PFSK-1 (cell line): ENCODE measurements at regions not wholly inside any gene's neighbourhood (a gene's known extent, or its start where the extent isn't known, plus 50 kb on each side); places are given as distances from the start of the nearest gene placed in this dataset.

ENCODE experiments used
- FOXP2 ChIP-seq: optimal IDR thresholded peaks from 2 replicates; pipeline ENCODE3; 2011; ENCODE audit warnings: borderline replicate concordance, control low read depth, inconsistent platforms; ENCODE audit not compliant: insufficient read depth; ENCODE audit errors: extremely low read length, extremely low read depth
- POLR2AphosphoS5 ChIP-seq: IDR thresholded peaks from 2 replicates; pipeline ENCODE4 v1.6.1; 2012; ENCODE audit warnings: low read depth, mild to moderate bottlenecking, control low read depth, low read length, moderate library complexity
- SIN3A ChIP-seq: IDR thresholded peaks from 2 replicates; pipeline ENCODE4 v1.6.1; 2012; ENCODE audit warnings: mild to moderate bottlenecking, low read length, moderate library complexity, borderline replicate concordance; ENCODE audit not compliant: insufficient read depth
- TAF1 ChIP-seq: IDR thresholded peaks from 2 replicates; pipeline ENCODE4 v1.6.1; 2012; ENCODE audit warnings: low read length, control low read depth, borderline replicate concordance; ENCODE audit not compliant: insufficient read depth
- TF ChIP-seq, protein P1 (sequence below), 2 experiments: IDR thresholded peaks; 2 replicates each; pipeline versions ENCODE4 v1.6.1 to v1.8.0; 2011 to 2012; ENCODE audit warnings: low read depth in 2 of 2, low read length in 2 of 2, control low read depth in 1 of 2, inconsistent platforms in 1 of 2, mild to moderate bottlenecking in 1 of 2, moderate library complexity in 1 of 2; ENCODE audit not compliant: insufficient read depth in 1 of 2

DNA sequence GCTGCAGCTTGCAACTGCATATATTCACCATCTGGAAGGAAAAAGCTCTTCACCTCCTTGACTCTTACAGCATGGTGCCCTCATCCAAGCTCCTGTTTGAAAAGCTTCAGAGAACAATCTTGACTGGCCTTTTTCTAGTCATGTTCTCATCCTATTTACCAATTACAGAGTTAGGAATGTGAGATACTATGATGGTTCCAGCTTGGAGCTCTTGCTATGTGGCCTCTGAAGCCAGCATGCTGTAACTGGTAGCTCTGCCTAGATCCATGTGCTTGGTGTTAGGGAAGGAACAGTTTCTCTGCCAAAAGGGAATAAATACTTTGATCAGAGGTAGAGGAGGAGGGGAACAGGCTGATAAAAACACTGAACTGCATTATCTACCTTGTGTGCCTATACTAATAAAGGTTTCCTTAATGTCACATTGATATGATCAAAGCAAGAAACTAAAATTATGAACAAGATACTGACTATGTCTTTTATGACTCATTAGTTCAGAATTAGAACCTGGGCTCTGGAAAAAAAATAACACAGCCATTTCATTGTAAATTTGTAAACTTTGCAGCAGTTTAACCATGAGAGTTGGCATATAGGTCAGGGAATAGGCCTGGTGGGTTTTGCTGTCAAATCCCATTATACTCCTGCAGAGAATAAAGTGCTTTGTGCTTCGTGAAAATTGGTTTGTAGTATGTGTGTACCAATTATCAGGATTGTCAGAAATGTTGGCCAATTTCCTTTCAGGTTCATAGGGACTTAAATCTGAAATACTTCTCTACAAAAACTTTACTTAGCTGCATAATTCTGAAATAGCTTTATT is 92.7 kb downstream of the LEPR start:
- TF ChIP-seq TAF1 (no peak), FOXP2 (no peak), SIN3A (no peak), POLR2AphosphoS5 (no peak)
- TF ChIP-seq, protein P1, sequence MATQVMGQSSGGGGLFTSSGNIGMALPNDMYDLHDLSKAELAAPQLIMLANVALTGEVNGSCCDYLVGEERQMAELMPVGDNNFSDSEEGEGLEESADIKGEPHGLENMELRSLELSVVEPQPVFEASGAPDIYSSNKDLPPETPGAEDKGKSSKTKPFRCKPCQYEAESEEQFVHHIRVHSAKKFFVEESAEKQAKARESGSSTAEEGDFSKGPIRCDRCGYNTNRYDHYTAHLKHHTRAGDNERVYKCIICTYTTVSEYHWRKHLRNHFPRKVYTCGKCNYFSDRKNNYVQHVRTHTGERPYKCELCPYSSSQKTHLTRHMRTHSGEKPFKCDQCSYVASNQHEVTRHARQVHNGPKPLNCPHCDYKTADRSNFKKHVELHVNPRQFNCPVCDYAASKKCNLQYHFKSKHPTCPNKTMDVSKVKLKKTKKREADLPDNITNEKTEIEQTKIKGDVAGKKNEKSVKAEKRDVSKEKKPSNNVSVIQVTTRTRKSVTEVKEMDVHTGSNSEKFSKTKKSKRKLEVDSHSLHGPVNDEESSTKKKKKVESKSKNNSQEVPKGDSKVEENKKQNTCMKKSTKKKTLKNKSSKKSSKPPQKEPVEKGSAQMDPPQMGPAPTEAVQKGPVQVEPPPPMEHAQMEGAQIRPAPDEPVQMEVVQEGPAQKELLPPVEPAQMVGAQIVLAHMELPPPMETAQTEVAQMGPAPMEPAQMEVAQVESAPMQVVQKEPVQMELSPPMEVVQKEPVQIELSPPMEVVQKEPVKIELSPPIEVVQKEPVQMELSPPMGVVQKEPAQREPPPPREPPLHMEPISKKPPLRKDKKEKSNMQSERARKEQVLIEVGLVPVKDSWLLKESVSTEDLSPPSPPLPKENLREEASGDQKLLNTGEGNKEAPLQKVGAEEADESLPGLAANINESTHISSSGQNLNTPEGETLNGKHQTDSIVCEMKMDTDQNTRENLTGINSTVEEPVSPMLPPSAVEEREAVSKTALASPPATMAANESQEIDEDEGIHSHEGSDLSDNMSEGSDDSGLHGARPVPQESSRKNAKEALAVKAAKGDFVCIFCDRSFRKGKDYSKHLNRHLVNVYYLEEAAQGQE (IDR thresholded peaks at IDR 0.05; ENCODE audit: insufficient read depth in 1 of 2, low read depth in 2 of 2, low read length in 2 of 2): no peak

DNA sequence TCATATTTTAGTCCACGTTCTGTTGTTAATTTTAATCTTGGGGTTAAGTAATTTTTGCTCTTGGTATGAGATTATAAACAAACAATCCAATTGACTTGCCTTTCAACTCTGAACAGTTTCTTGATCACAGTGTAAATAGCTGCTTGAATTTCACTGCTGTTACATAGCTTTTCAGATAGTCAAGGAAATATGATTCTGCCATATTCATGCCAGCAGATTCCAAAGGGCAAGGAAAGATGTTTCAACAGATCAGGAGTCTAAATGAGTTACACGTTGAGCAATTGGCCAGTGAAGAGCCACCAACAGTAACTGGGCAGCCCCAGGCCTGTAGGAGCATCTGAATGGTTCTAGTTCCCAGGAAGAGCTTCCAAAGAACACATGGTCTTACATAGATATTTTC is 93.6 kb downstream of the LEPR start:
- TF ChIP-seq FOXP2: no peak
- TF ChIP-seq, protein P1 (IDR thresholded peaks at IDR 0.05; ENCODE audit: insufficient read depth in 1 of 2, low read depth in 2 of 2, low read length in 2 of 2): no peak
- TF ChIP-seq TAF1: no peak
- TF ChIP-seq SIN3A: no peak
- TF ChIP-seq POLR2AphosphoS5: no peak

DNA sequence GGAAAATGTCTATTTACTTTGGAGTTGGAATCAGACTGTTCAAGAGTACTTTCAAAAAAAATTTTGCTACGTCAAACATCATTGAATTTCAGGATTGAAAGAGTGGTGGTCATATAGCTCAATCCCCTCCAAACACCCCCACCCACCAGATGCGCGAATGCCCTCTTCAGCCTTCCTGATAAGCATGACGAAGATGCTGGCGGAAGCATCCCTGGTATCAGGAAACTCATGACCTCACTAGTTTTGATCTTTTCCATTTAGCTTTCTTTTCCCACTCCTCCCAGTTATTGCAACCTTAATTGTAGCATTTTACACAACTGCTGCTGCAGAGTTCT is 104.4 kb downstream of the LEPR start:
- TF ChIP-seq TAF1: no peak

DNA sequence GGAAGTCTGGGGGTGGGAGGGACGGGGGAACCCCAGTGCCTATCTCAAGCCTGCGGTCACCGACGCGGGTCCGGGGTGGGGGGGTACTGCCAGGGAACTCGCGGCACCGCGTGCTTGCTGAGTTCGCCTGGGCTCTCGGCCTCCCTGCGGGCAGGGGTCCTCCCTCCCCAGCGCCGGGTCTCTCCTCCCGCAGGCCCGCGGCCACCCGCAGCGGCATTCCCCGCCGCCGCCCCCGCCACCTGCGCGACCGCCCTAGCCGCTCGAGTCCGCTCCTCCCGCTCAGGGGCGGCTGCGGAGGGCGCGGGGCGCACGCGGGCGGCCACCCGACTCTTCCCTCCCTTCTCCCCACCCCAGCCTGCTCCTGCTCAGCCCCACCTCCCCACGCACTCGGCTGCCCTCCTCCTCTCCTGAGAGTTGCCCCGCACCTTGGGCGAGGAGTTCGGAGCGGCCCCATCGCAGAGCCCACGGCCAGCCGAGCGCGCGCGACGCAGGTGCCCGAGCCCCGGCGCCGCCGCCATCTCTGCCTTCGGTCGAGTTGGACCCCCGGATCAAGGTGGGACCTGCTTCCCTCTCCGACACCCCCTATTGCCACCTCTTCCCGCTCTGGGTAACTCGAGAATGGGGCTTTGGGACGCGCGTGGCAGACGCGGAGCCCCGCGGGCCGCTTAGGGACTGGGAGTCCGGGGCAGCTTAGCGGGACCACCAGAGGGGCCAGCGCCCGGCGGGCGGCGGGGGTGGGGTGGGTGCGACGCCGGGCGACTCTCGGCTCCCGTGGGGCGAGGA is 105.0 kb downstream of the LEPR start:
- no peak for TF ChIP-seq TAF1
- no peak for TF ChIP-seq POLR2AphosphoS5
- TF ChIP-seq, protein P1 (IDR thresholded peaks at IDR 0.05; ENCODE audit: insufficient read depth in 1 of 2, low read depth in 2 of 2, low read length in 2 of 2): no peak
- no peak for TF ChIP-seq SIN3A
- no peak for TF ChIP-seq FOXP2

DNA sequence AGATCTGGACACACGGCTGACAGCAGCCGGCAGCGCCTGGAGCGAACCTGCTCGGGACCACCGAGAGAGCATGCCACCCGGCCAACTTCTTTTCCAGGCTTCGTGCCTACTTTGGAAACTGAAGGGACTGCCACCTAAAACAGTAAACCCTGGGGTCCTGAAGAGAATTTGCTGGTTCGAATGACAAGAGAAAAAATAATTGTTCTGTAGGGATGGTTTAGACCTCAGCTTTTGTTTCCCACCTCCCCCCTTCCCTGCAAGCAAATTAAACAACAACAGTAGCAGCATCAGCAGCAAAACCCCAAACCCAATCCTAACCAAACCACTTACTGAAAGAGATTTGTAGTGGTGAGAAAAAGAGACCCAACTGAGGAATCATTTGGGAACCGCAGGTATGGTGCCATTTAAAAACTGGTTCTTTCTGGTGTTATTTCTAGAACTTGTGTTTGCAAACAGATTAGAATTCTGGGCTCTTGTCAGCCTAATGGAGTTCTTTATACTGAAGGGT is 105.6 kb downstream of the LEPR start:
- TF ChIP-seq, protein P1 (IDR thresholded peaks at IDR 0.05; ENCODE audit: insufficient read depth in 1 of 2, low read depth in 2 of 2, low read length in 2 of 2): no peak
- no peak for TF ChIP-seq POLR2AphosphoS5
- no peak for TF ChIP-seq TAF1
- no peak for TF ChIP-seq SIN3A
- TF ChIP-seq FOXP2: no peak
